Uterus (tissue), 3 donors: ENCODE measurements at regions not wholly inside any gene's neighbourhood (a gene's known extent, or its start where the extent isn't known, plus 50 kb on each side); places are given as distances from the start of the nearest gene placed in this dataset.

Experiments
- DNase-seq, 2 donors: peaks; one replicate each; pipeline ENCODE4 v3.0.0-alpha.2; 2019 to 2020
- H3K27ac ChIP-seq, 2 donors: fragments of 200-600 bp; sonication (generic); 1 replicate in 1 of 2; 2 replicates in 1 of 2; pipeline ENCODE4 v1.5.1; 2016 to 2018
- H3K27me3 ChIP-seq, 2 donors: fragments of 200-600 bp; sonication (generic); one replicate each; pipeline ENCODE4 v1.5.1; 2018 to 2019; ENCODE audit warnings: control low read depth in 1 of 2
- H3K36me3 ChIP-seq, 2 donors: fragments of 200-600 bp; sonication (generic); one replicate each; pipeline ENCODE4 v1.5.1; 2019; ENCODE audit warnings: control low read depth in 1 of 2
- H3K4me1 ChIP-seq, 2 donors: fragments of 200-600 bp; sonication (generic); one replicate each; pipeline ENCODE4 v1.5.1; 2018 to 2019; ENCODE audit warnings: control low read depth in 1 of 2
- H3K4me3 ChIP-seq, 2 donors: fragments of 200-600 bp; sonication (generic); 1 replicate in 1 of 2; 2 replicates in 1 of 2; pipeline ENCODE4 v1.5.1; 2018 to 2019; ENCODE audit warnings: mild to moderate bottlenecking in 1 of 2
- H3K9me3 ChIP-seq, 2 donors: fragments of 200-600 bp; sonication (generic); one replicate each; pipeline ENCODE4 v1.5.1; 2019; ENCODE audit warnings: control low read depth in 1 of 2
- POLR2A ChIP-seq, 2 donors: fragments of 450-650 bp; IDR thresholded peaks; one replicate each; pipeline ENCODE4 v1.6.1; 2016; ENCODE audit warnings: antibody characterized with exemption in 2 of 2, mild to moderate bottlenecking in 1 of 2, moderate library complexity in 1 of 2
- intact Hi-C: fragments of 100-400 bp; cut with DNase I; formaldehyde crosslinking; loops from one replicate; pipeline ENCODE4 v1.15.1; 2023; ENCODE audit warnings: low total_unique reads
- TF ChIP-seq, protein P1 (sequence below), 4 experiments: fragments of 200-600 bp in 2 of 4; fragments of 450-650 bp in 2 of 4; sonication (generic) in 2 of 4; IDR thresholded peaks; one replicate each; pipeline ENCODE4 v1.5.1; 2016 to 2019; ENCODE audit warnings: antibody characterized with exemption in 4 of 4, mild to moderate bottlenecking in 2 of 4, moderate library complexity in 1 of 4
- donor health status: DM: yes; HTN: yes; CAD: no.

DNA sequence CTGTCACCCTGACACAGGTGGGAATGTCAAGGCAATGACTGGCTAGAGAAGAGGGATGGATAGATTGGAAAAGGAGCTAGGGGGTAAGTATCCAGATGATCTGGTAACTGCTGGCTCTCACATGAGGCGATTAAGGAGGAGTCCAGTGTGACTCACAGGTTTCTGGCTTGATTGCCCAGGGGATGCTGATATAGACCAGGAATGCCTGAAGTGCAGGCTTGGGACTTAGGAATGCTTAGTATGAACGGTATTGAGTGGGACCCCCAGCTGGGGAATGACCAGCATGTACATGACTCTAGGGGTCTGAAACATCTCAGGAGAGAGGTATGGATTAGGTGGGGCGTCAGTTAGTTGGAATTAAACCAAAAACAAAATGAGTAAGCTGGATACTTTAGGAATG, 65.8 kb upstream of the PRPS1 start:
- Histone ChIP-seq H3K27ac (no peak overlapping the region), H3K9me3 (no peaks in the 10 kb centered on the region), H3K4me1 (no peaks in the 10 kb centered on the region), H3K36me3 (no peaks in the 10 kb centered on the region), H3K27me3 (no peaks in the 10 kb centered on the region), H3K4me3 (no peak overlapping the region)
- TF ChIP-seq, protein P1, sequence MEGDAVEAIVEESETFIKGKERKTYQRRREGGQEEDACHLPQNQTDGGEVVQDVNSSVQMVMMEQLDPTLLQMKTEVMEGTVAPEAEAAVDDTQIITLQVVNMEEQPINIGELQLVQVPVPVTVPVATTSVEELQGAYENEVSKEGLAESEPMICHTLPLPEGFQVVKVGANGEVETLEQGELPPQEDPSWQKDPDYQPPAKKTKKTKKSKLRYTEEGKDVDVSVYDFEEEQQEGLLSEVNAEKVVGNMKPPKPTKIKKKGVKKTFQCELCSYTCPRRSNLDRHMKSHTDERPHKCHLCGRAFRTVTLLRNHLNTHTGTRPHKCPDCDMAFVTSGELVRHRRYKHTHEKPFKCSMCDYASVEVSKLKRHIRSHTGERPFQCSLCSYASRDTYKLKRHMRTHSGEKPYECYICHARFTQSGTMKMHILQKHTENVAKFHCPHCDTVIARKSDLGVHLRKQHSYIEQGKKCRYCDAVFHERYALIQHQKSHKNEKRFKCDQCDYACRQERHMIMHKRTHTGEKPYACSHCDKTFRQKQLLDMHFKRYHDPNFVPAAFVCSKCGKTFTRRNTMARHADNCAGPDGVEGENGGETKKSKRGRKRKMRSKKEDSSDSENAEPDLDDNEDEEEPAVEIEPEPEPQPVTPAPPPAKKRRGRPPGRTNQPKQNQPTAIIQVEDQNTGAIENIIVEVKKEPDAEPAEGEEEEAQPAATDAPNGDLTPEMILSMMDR (IDR thresholded peaks at IDR 0.05) = no peak
- TF ChIP-seq POLR2A (IDR thresholded peaks at IDR 0.05) = no peak
- DNase-seq = no peak
- intact Hi-C loops = no loop called here

DNA sequence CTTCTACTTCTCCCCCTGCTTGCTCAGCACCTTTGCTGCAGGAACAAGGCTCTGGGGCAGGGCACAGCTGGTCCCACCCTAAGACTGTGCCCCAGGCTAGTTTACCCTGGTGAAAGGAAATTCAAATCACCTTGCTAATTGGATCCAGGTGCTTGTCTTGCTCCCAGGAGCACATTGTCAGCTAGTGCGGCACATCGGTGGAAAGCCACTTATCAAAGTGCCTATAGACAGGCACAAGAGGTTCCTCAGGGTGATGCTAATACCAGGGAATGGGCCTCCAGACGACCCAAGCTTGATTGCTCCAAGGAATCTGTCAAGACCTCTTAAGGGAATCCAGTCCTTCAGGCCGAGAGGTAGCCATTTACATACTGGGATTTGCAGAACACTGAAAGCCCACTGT, 64.5 kb upstream of the PRPS1 start:
- H3K36me3 ChIP-seq = no peaks in the 10 kb centered on the region
- DNase-seq = no peak
- intact Hi-C loops = no loop called here
- no peaks in the 10 kb centered on the region for H3K9me3 ChIP-seq
- no peak overlapping the region for H3K27ac ChIP-seq
- TF ChIP-seq, protein P1 (IDR thresholded peaks at IDR 0.05) = no peak
- no peak for TF ChIP-seq POLR2A (IDR thresholded peaks at IDR 0.05)
- no peaks in the 10 kb centered on the region for H3K4me1 ChIP-seq
- no peak overlapping the region for H3K4me3 ChIP-seq
- no peaks in the 10 kb centered on the region for H3K27me3 ChIP-seq

DNA sequence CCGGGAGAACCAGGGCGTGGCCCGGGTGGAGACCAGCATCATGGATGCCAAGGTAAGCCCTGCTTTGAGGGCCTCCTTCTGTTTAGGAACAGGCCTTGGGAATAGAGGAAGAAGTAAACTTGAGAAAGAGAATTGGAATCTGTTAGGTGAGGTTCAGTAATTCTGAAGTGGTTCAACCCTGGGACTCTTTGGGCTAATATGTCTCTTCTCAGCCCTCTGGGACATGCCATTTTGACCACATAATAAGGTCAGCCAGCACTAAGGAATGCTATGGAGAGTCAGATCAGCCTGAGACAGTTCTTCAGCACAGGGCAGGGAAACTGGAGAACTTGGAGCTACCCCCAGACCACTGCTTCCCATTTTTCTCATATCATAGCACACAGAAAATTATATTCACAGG, 63.3 kb upstream of the PRPS1 start:
- Histone ChIP-seq H3K36me3 (no peaks in the 10 kb centered on the region), H3K4me3 (no peak overlapping the region), H3K4me1 (no peaks in the 10 kb centered on the region), H3K27ac (no peak overlapping the region), H3K27me3 (no peaks in the 10 kb centered on the region), H3K9me3 (no peaks in the 10 kb centered on the region)
- no peak for TF ChIP-seq POLR2A (IDR thresholded peaks at IDR 0.05)
- TF ChIP-seq, protein P1 (IDR thresholded peaks at IDR 0.05) = no peak
- DNase-seq = no peak
- intact Hi-C loops = no loop called here

DNA sequence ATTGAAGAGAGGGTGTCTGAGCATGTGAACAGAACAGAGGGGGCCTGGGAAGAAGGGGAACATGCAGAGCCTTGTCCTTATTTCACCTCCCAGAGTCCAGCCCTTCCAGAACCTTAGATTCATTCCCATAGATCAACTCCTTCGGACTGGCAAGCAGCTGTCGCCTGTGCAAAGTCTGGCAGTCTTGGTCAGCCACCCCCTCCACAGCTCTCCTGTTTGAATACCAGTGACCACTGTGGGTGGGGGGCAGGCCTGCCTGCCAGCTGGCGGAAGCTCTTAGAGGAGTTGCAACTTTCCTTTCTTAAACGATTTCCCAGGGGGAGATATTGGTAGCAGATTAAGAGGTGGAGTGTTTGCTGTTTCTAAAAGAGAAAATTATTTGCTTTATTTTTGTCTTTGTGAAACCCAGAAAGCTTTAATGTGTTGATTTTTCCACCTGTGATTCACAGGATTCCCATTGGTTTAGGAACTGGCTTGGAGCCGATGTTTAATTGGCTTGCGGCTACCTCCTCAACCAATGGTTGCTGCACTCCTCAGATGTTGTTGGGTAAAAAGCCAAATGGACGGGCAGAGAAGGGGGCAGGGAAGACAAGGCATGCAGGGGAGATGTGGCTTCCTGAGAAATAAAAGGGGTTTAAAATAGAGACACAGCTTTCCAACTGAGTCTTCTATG, 62.2 kb upstream of the PRPS1 start:
- H3K36me3 ChIP-seq = no peaks in the 10 kb centered on the region
- intact Hi-C loops = no loop called here
- H3K4me3 ChIP-seq = no peak overlapping the region
- H3K9me3 ChIP-seq = no peaks in the 10 kb centered on the region
- H3K4me1 ChIP-seq = no peaks in the 10 kb centered on the region
- TF ChIP-seq, protein P1 (IDR thresholded peaks at IDR 0.05) = no peak
- TF ChIP-seq POLR2A (IDR thresholded peaks at IDR 0.05) = no peak
- H3K27ac ChIP-seq = no peak overlapping the region
- DNase-seq = no peak
- H3K27me3 ChIP-seq = no peaks in the 10 kb centered on the region

DNA sequence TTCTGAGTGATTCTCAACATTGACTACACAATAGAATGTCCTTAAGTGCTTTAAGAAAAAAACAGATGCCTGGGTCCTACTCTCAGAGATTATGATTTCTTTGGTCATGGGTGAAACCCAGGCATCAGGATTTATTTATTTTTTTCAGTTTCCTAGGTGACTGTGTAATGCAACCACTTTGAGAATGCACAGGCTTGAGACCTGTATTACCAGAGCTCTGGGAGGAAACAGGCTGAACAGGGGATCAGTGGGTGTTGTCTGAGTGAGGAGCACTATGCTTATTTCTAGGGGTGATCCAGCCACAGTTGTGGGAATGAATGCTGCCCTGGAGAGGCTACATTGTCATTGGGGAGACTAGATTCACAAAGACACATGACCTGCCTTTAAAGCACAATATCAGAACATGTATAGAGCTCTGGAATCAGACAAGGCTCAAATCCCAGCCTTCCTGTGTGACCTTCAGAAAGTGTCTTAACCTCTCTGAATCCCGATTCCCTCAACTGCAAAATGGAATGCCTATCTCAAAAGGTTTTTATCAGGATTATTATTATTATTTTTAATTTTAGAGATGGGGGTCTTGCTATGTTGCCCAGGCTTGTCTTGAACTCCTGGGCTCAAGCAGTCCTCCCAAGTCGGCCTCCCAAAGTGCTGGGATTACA, 61.6 kb upstream of the PRPS1 start:
- H3K9me3 ChIP-seq = no peaks in the 10 kb centered on the region
- TF ChIP-seq, protein P1 (IDR thresholded peaks at IDR 0.05) = no peak
- no peak for TF ChIP-seq POLR2A (IDR thresholded peaks at IDR 0.05)
- no peak overlapping the region for H3K27ac ChIP-seq
- intact Hi-C loops = no loop called here
- no peak for DNase-seq
- no peaks in the 10 kb centered on the region for H3K27me3 ChIP-seq
- no peaks in the 10 kb centered on the region for H3K4me1 ChIP-seq
- no peaks in the 10 kb centered on the region for H3K36me3 ChIP-seq
- H3K4me3 ChIP-seq = no peak overlapping the region
